ENCODE measurements at regions not wholly inside any gene's neighbourhood (a gene's known extent, or its start where the extent isn't known, plus 50 kb on each side); places are given as distances from the start of the nearest gene placed in this dataset.
"Not testable (repeated sequence)": the region's sequence is repeated elsewhere in the genome, so short reads cannot be mapped to it uniquely, and the experiment has no call there.

GRCh38 chr21:9738527-9738926 lies 782.9 kb upstream of the TPTE start:
- DNase-seq (ENCODE audit: low spot score in 2 of 2) = no peak
- intact Hi-C loops (cut with DNase I; ENCODE audit: low total_unique reads) = no loop called here
- H3K4me1 ChIP-seq = no peaks in the 10 kb centered on the region

GRCh38 chr21:9739240-9739639 lies 782.1 kb upstream of the TPTE start:
- TF ChIP-seq POLR2A (IDR thresholded peaks at IDR 0.05) (no peak), CTCF (IDR thresholded peaks at IDR 0.05) (no peak), POLR2AphosphoS5 (IDR thresholded peaks at IDR 0.05) (no peak)
- no peak overlapping the region for H3K4me3 ChIP-seq
- no peaks in the 10 kb centered on the region for H3K4me1 ChIP-seq
- no peaks in the 10 kb centered on the region for H3K27me3 ChIP-seq
- no peak overlapping the region for H3K27ac ChIP-seq
- DNase-seq (ENCODE audit: low spot score in 2 of 2) = no peak
- H3K9me3 ChIP-seq = peaks cover 19 to 36% of the 10 kb centered on the region in 2 donors
- no peaks in the 10 kb centered on the region for H3K36me3 ChIP-seq
- intact Hi-C loops (cut with DNase I; ENCODE audit: low total_unique reads) = no loop called here

More at GRCh38 chr21:9738527-9738926, 782.9 kb upstream of the TPTE start:
- H3K9me3 ChIP-seq = peaks cover 19 to 43% of the 10 kb centered on the region in 2 donors
- peak overlapping the region in 1 of 2 donors; percentile 11 for H3K27ac ChIP-seq
- H3K27me3 ChIP-seq = no peaks in the 10 kb centered on the region
- H3K4me3 ChIP-seq = no peak overlapping the region
- no peaks in the 10 kb centered on the region for H3K36me3 ChIP-seq
- no peak for TF ChIP-seq POLR2AphosphoS5 (IDR thresholded peaks at IDR 0.05)
- TF ChIP-seq CTCF (IDR thresholded peaks at IDR 0.05) = no peak
- no peak for TF ChIP-seq POLR2A (IDR thresholded peaks at IDR 0.05)

- H3K4me1 ChIP-seq; H3K27me3 ChIP-seq; H3K36me3 ChIP-seq; H3K27ac ChIP-seq; H3K4me3 ChIP-seq; intact Hi-C loops (cut with DNase I; ENCODE audit: low total_unique reads); DNase-seq (ENCODE audit: low spot score in 2 of 2): not testable (repeated sequence)
- peaks cover 16 to 30% of the 10 kb centered on the region in 2 donors for H3K9me3 ChIP-seq
Measured at GRCh38 chr21:9740177-9740941, 781.0 kb upstream of the TPTE start.

- DNase-seq (ENCODE audit: low spot score in 2 of 2); intact Hi-C loops (cut with DNase I; ENCODE audit: low total_unique reads); H3K27me3 ChIP-seq; H3K4me1 ChIP-seq; H3K36me3 ChIP-seq; H3K27ac ChIP-seq; H3K4me3 ChIP-seq: not testable (repeated sequence)
- H3K9me3 ChIP-seq = peaks cover 11 to 22% of the 10 kb centered on the region in 2 donors
Measured at GRCh38 chr21:9740991-9741742, 780.2 kb upstream of the TPTE start.

- H3K27me3 ChIP-seq; H3K36me3 ChIP-seq; DNase-seq (ENCODE audit: low spot score in 2 of 2); H3K4me3 ChIP-seq; H3K9me3 ChIP-seq; intact Hi-C loops (cut with DNase I; ENCODE audit: low total_unique reads); H3K27ac ChIP-seq; H3K4me1 ChIP-seq: not testable (repeated sequence)
Measured at GRCh38 chr21:9743566-9743965, 777.8 kb upstream of the TPTE start.

GRCh38 chr21:9744166-9744565 lies 777.2 kb upstream of the TPTE start:
- H3K27ac ChIP-seq; intact Hi-C loops (cut with DNase I; ENCODE audit: low total_unique reads); H3K9me3 ChIP-seq; H3K4me1 ChIP-seq; H3K4me3 ChIP-seq; H3K27me3 ChIP-seq; DNase-seq (ENCODE audit: low spot score in 2 of 2); H3K36me3 ChIP-seq: not testable (repeated sequence)

GRCh38 chr21:9744593-9744992 lies 776.8 kb upstream of the TPTE start:
- H3K27ac ChIP-seq; H3K9me3 ChIP-seq; H3K27me3 ChIP-seq; H3K4me1 ChIP-seq; intact Hi-C loops (cut with DNase I; ENCODE audit: low total_unique reads); DNase-seq (ENCODE audit: low spot score in 2 of 2); H3K4me3 ChIP-seq; H3K36me3 ChIP-seq: not testable (repeated sequence)

GRCh38 chr21:9745457-9746108 lies 775.8 kb upstream of the TPTE start:
- H3K27ac ChIP-seq; H3K4me1 ChIP-seq; H3K9me3 ChIP-seq; DNase-seq (ENCODE audit: low spot score in 2 of 2); H3K4me3 ChIP-seq; H3K27me3 ChIP-seq; intact Hi-C loops (cut with DNase I; ENCODE audit: low total_unique reads); H3K36me3 ChIP-seq: not testable (repeated sequence)

- H3K27me3 ChIP-seq; H3K4me3 ChIP-seq; H3K9me3 ChIP-seq; H3K36me3 ChIP-seq; H3K27ac ChIP-seq; H3K4me1 ChIP-seq; intact Hi-C loops (cut with DNase I; ENCODE audit: low total_unique reads); DNase-seq (ENCODE audit: low spot score in 2 of 2): not testable (repeated sequence)
Measured at GRCh38 chr21:9746311-9746710, 775.1 kb upstream of the TPTE start.

GRCh38 chr21:9746831-9747606 lies 774.4 kb upstream of the TPTE start:
- intact Hi-C loops (cut with DNase I; ENCODE audit: low total_unique reads); H3K4me3 ChIP-seq; DNase-seq (ENCODE audit: low spot score in 2 of 2); H3K4me1 ChIP-seq; H3K9me3 ChIP-seq; H3K27me3 ChIP-seq; H3K36me3 ChIP-seq; H3K27ac ChIP-seq: not testable (repeated sequence)
